HepG2 (cell line): ENCODE measurements at regions not wholly inside any gene's neighbourhood (a gene's known extent, or its start where the extent isn't known, plus 50 kb on each side); places are given as distances from the start of the nearest gene placed in this dataset.

Experiments
- ATAC-seq: fragments of 200-7000 bp; cut with Tn5 transposase; 3 replicates; pipeline ENCODE4 v1.9.1; 2020; ENCODE audit warnings: mild to moderate bottlenecking, moderate library complexity
- BruUV-seq: library from RNA; stranded (reverse); fragments of 400-500 nt; replicated peaks from 2 replicates; lab custom pipeline; 2021; lab: Mats Ljungman, UMichigan
- CTCF ChIA-PET: fragments of 300-600 bp; formaldehyde crosslinking; extraction: SDS; loops from one replicate; lab custom pipeline; 2021; ENCODE audit warnings: low total read pairs, inconsistent platforms, low intra/inter-chr PET ratio; lab: Yijun Ruan, JAX
- POLR2A ChIA-PET: fragments of 350-600 bp; sonication (Branson Sonifier 250); formaldehyde crosslinking; loops from one replicate; lab custom pipeline; 2020; ENCODE audit warnings: antibody characterized with exemption, inconsistent platforms; lab: Yijun Ruan, JAX
- DNase-seq: peaks from one replicate; pipeline ENCODE4 v3.0.0-alpha.2; 2015; ENCODE audit warnings: low spot score
- FAIRE-seq: peaks from 3 replicates; lab custom pipeline; 2011; peaks lifted over from hg19 to GRCh38; lab: Jason Lieb, UNC
- H2AFZ ChIP-seq: one replicate; pipeline ENCODE4 v1.6.1; 2011; ENCODE audit warnings: low read length, inconsistent platforms
- H3K27ac ChIP-seq: fragments of 300-600 bp; 3 replicates; pipeline ENCODE4 v1.8.0; 2011; ENCODE audit warnings: mixed run types, mild to moderate bottlenecking, mixed read lengths, low read length, inconsistent platforms; ENCODE audit not compliant: insufficient read depth; ENCODE audit errors: extremely low read length
- H3K27me3 ChIP-seq, 2 experiments: fragments of 200-600 bp in 1 of 2; 2 replicates in 1 of 2; 3 replicates in 1 of 2; pipeline versions ENCODE4 v1.6.0 to v1.8.0; 2011; ENCODE audit warnings: low read length in 2 of 2, mild to moderate bottlenecking in 2 of 2, moderate library complexity in 2 of 2, inconsistent platforms in 1 of 2; ENCODE audit not compliant: insufficient read depth in 2 of 2, control insufficient read depth in 1 of 2
- H3K36me3 ChIP-seq, 2 experiments: fragments of 200-600 bp in 1 of 2; replicated peaks in 1 of 2; 2 replicates in 1 of 2; 3 replicates in 1 of 2; pipeline versions ENCODE4 v1.5.1 to v1.8.0; 2011; ENCODE audit warnings: low read length in 2 of 2, inconsistent platforms in 1 of 2; ENCODE audit not compliant: insufficient read depth in 2 of 2, control insufficient read depth in 1 of 2
- H3K4me1 ChIP-seq: 2 replicates; pipeline ENCODE4 v1.5.1; 2012; ENCODE audit warnings: low read length, inconsistent platforms; ENCODE audit not compliant: insufficient read depth
- H3K4me2 ChIP-seq: 2 replicates; pipeline ENCODE4 v1.6.0; 2011; ENCODE audit warnings: low read depth, low read length, inconsistent platforms
- H3K4me3 ChIP-seq, 3 experiments: fragments of 200-600 bp in 1 of 3; sonication (generic), shearing (Covaris generic) in 1 of 3; replicated peaks in 1 of 3; 2 replicates each; pipeline ENCODE4 v1.5.1; 2011 to 2016; ENCODE audit warnings: low read length in 3 of 3, inconsistent platforms in 2 of 3, low read depth in 2 of 3, mild to moderate bottlenecking in 2 of 3, control low read depth in 1 of 3, mixed read lengths in 1 of 3; ENCODE audit not compliant: insufficient read depth in 1 of 3
- H3K79me2 ChIP-seq: one replicate; pipeline ENCODE4 v1.6.1; 2011; ENCODE audit warnings: low read length, inconsistent platforms; ENCODE audit not compliant: insufficient read depth
- H3K9ac ChIP-seq: 2 replicates; pipeline ENCODE4 v1.6.0; 2011; ENCODE audit warnings: mild to moderate bottlenecking, low read depth, low read length, inconsistent platforms; ENCODE audit not compliant: insufficient read depth
- H3K9me3 ChIP-seq: 2 replicates; pipeline ENCODE4 v1.5.1; 2012; ENCODE audit warnings: mild to moderate bottlenecking, low read length
- H4K20me1 ChIP-seq: 2 replicates; pipeline ENCODE4 v1.6.0; 2011; ENCODE audit warnings: inconsistent platforms, mild to moderate bottlenecking, low read length, moderate library complexity; ENCODE audit not compliant: insufficient read depth
- CAMTA2 ChIP-seq: sonication (generic); formaldehyde crosslinking; IDR thresholded peaks from 2 replicates; pipeline ENCODE4 v1.4.0; 2020; ENCODE audit warnings: mild to moderate bottlenecking, missing genetic modification reagents, borderline replicate concordance
- ETV5 ChIP-seq: IDR thresholded peaks from 2 replicates; pipeline ENCODE4 v1.6.1; 2018; ENCODE audit warnings: missing biosample characterization, missing genetic modification reagents, inconsistent platforms, borderline replicate concordance
- HDAC6 ChIP-seq: fragments of 200-600 bp; sonication (generic); IDR thresholded peaks from 2 replicates; pipeline ENCODE4 v1.7.0; 2017; ENCODE audit warnings: mild to moderate bottlenecking, antibody characterized with exemption, low read length, low read depth
- RCOR2 ChIP-seq: IDR thresholded peaks from 2 replicates; pipeline ENCODE4 v1.6.1; 2016; ENCODE audit warnings: missing biosample characterization, missing genetic modification reagents
- SOX5 ChIP-seq: IDR thresholded peaks from 2 replicates; pipeline ENCODE4 v1.6.1; 2016; ENCODE audit warnings: borderline replicate concordance
- ZFYVE20 ChIP-seq: sonication (generic); formaldehyde crosslinking; IDR thresholded peaks from 2 replicates; pipeline ENCODE4 v1.8.0; 2023; ENCODE audit warnings: low read depth, mild to moderate bottlenecking, moderate library complexity, missing genetic modification reagents, borderline replicate concordance
- ZNF451 ChIP-seq: sonication (generic); formaldehyde crosslinking; IDR thresholded peaks from 2 replicates; pipeline ENCODE4 v1.5.0; 2020; ENCODE audit warnings: mild to moderate bottlenecking, missing genetic modification reagents
- ZNF639 ChIP-seq: conservative IDR thresholded peaks from 2 replicates; pipeline ENCODE4 v1.6.1; 2018; ENCODE audit warnings: missing genetic modification reagents
- ZNF704 ChIP-seq: sonication (generic); formaldehyde crosslinking; IDR thresholded peaks from 2 replicates; pipeline ENCODE4 v1.8.1; 2023; ENCODE audit warnings: mild to moderate bottlenecking, inconsistent platforms, moderate library complexity, missing genetic modification reagents, borderline replicate concordance
- ZNF878 ChIP-seq: sonication (generic); formaldehyde crosslinking; IDR thresholded peaks from 2 replicates; pipeline ENCODE4 v1.8.1; 2023; ENCODE audit warnings: mild to moderate bottlenecking, missing genetic modification reagents, moderate library complexity
- WGBS: methylation state at CpG from one replicate; pipeline ENCODE4 v1.1.6; 2017; ENCODE audit warnings: low lambda C conversion rate; 5-methylcytosine and 5-hydroxymethylcytosine counted together
- in situ Hi-C: cut with HindIII; loops from 2 replicates; pipeline ENCODE4 v1.10.0; 2017; ENCODE audit warnings: low pct_unique_long_range_greater_than_20kb; ENCODE audit not compliant: extremely low pct_ligation_motif_present
- intact Hi-C: fragments of 100-400 bp; cut with micrococcal nuclease; formaldehyde crosslinking; loops from one replicate; pipeline ENCODE4 v1.10.0; 2022; ENCODE audit not compliant: unreplicated experiment

GRCh38 chr3:44109771-44110361 is 131.8 kb upstream of the TOPAZ1 start:
- FAIRE-seq: no peak
- no peak overlapping the region for H3K4me3 ChIP-seq
- no peak overlapping the region for H3K27ac ChIP-seq
- in situ Hi-C loops: loop anchor here (10.0 kb wide), 1 partner anchor 255 kb away; no protein-coding TSS in a partner anchor
- no peak overlapping the region for H2AFZ ChIP-seq
- no peaks in the 10 kb centered on the region for H3K9me3 ChIP-seq
- H3K4me2 ChIP-seq: no peak overlapping the region
- ChIA-PET POLR2A (no interaction called here), CTCF (no interaction called here)
- 49% methylated on average over 7 of the region's 7 CpGs for WGBS
- BruUV-seq: no TSS peak
- H3K27me3 ChIP-seq: peaks cover 0 to 15% of the 10 kb centered on the region in 2 experiments; a peak in 1 of 5 replicates
- no peaks in the 10 kb centered on the region for H3K79me2 ChIP-seq
- DNase-seq: no peak
- no peaks in the 10 kb centered on the region for H3K36me3 ChIP-seq
- no peaks in the 10 kb centered on the region for H3K4me1 ChIP-seq
- no peak for ATAC-seq
- H3K9ac ChIP-seq: no peak overlapping the region
- no peaks in the 10 kb centered on the region for H4K20me1 ChIP-seq
- no peak for TF ChIP-seq HDAC6
- no peak for TF ChIP-seq ZNF451 (CRISPR knock-in tag)
- no peak for TF ChIP-seq ETV5 (CRISPR knock-in tag)
- no peak for TF ChIP-seq CAMTA2 (CRISPR knock-in tag)
- TF ChIP-seq SOX5 (CRISPR knock-in tag): no peak
- TF ChIP-seq ZNF704 (CRISPR knock-in tag): no peak
- no peak for TF ChIP-seq ZFYVE20 (CRISPR knock-in tag)
- TF ChIP-seq RCOR2 (CRISPR knock-in tag): no peak
- TF ChIP-seq ZNF639 (CRISPR knock-in tag): no peak
- TF ChIP-seq ZNF878: no peak
- intact Hi-C loops: loop anchor here (10.0 kb wide), 1 partner anchor 255 kb away; no protein-coding TSS in a partner anchor
